ENCODE measurements at regions not wholly inside any gene's neighbourhood (a gene's known extent, or its start where the extent isn't known, plus 50 kb on each side); places are given as distances from the start of the nearest gene placed in this dataset.
"Not testable (repeated sequence)": the region's sequence is repeated elsewhere in the genome, so short reads cannot be mapped to it uniquely, and the experiment has no call there.

DNA sequence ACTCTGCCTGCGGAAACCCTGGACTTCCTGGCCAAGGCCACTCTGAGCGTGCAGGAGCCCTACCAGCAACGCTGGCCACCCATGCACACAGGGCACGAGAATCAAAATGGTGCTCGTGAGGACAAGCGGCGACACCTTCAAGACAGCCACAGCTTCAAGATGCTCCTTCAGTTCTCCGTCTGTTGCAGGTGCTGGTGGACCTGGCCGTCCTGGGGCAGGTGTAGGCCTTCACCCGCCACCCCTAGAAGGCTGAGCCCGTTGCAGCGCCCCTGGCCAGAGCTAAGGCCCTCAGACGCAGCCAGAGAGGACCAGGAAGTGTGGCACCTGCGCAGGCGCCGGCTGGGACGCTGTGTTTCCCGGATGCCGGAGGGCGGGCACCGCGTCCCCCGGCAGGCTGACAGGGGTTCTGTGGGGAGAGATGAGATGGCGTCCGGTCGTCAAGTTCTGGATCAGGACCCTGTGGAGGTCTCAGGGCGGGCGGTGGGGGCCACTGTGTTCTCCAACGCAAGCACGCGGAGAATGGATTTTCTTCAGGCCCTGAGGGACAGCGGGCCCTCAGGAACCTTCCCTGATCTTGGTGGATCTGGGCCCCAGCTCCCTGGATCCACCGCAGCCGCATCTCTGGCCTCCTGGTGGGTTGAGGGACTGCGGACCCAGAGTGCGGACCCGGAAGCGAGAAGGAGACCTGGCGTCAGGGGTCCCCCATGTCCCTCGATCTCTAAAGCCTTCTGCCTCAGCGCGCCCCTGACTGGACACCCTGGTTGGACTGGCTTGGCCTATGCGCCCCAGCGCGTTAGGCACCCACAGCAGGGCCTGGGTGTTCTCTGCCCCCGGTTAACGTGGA is 1770.8 kb upstream of the CDH9 start:
- in situ Hi-C loops (cut with MboI; ENCODE audit: low pct_unique_long_range_greater_than_20kb, low sequenced_read_pairs, unreplicated experiment): no loop called here
- no peak for DNase-seq (ENCODE audit: low spot score)
- TF ChIP-seq, protein P1, sequence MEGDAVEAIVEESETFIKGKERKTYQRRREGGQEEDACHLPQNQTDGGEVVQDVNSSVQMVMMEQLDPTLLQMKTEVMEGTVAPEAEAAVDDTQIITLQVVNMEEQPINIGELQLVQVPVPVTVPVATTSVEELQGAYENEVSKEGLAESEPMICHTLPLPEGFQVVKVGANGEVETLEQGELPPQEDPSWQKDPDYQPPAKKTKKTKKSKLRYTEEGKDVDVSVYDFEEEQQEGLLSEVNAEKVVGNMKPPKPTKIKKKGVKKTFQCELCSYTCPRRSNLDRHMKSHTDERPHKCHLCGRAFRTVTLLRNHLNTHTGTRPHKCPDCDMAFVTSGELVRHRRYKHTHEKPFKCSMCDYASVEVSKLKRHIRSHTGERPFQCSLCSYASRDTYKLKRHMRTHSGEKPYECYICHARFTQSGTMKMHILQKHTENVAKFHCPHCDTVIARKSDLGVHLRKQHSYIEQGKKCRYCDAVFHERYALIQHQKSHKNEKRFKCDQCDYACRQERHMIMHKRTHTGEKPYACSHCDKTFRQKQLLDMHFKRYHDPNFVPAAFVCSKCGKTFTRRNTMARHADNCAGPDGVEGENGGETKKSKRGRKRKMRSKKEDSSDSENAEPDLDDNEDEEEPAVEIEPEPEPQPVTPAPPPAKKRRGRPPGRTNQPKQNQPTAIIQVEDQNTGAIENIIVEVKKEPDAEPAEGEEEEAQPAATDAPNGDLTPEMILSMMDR (IDR thresholded peaks at IDR 0.05; ENCODE audit: extremely low read depth, insufficient read depth, missing control alignments): no peak

DNA sequence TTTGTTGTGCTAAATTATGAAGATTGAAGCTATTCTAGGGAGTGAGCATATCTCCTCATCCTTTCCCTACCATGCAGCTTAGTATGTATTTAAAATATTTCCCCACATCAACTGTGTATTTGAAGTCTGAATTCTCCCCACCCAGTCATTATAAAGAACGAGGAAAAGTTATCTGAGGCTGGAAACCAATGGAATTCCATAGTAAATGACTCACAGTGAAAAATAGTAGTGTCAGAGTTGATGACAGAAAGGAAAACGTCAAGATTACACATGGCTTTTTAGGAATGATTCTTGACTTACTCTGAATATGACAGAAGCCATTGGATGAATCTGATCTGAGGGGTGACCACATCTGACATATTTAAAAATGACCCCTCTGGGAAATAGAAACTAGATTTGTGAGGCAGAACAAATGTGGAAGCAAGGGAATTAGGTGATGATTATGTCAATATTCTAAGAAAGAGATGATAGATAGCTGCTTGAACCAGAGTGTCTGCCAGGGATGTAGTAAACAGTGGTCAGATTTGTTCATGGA is 1768.9 kb upstream of the CDH9 start:
- TF ChIP-seq, protein P1 (IDR thresholded peaks at IDR 0.05; ENCODE audit: extremely low read depth, insufficient read depth, missing control alignments): no peak

DNA sequence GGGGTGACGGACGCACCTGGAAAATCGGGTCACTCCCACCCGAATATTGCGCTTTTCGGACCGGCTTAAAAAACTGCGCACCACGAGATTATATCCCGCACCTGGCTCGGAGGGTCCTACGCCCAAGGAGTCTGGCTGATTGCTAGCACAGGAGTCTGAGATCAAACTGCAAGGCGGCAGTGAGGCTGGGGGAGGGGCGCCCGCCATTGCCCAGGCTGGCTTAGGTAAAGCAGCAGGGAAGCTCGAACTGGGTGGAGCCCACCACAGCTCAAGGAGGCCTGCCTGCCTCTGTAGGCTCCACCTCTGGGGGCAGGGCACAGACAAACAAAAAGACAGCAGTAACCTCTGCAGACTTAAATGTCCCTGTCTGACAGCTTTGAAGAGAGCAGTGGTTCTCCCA is 1760.6 kb upstream of the CDH9 start:
- DNase-seq (ENCODE audit: low spot score); in situ Hi-C loops (cut with MboI; ENCODE audit: low pct_unique_long_range_greater_than_20kb, low sequenced_read_pairs, unreplicated experiment): not testable (repeated sequence)

More for the DNA sequence above, 1768.9 kb upstream of the CDH9 start:
- in situ Hi-C loops (cut with MboI; ENCODE audit: low pct_unique_long_range_greater_than_20kb, low sequenced_read_pairs, unreplicated experiment): no loop called here
- DNase-seq (ENCODE audit: low spot score): no peak

GRCh38 chr5:28788954-28789353 is 1750.6 kb upstream of the CDH9 start:
- TF ChIP-seq, protein P1 (IDR thresholded peaks at IDR 0.05; ENCODE audit: extremely low read depth, insufficient read depth, missing control alignments): no peak
- in situ Hi-C loops (cut with MboI; ENCODE audit: low pct_unique_long_range_greater_than_20kb, low sequenced_read_pairs, unreplicated experiment): no loop called here
- DNase-seq (ENCODE audit: low spot score): no peak

DNA sequence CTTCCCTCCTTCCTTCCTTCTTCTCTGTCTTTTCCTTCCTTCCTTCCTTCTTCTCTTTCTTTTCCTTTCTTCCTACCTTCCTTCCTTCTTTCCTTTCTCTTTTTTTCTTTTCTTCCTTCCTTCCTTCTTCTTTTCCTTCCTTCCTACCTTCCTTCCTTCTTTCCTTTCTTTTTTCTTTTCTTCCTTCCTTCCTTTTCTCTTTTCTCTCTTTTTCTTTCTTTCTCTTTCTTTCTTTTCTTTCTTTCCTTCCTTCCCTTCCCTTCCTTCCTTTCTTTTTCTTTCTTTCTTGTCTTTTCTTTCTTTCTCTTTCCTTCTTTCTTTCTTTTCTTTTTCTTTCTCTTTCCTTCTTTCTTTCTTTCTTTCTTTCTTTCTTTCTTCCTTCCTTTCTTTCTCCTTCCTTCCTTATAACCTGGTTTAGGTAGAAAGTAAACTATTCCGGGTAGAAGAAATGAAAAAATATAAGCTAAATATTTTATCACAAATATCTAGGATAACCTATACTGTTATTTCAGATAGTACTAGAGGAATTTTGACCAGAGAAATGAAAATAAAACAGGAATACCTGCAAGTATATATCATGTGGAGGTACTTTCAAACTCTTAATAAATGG is 1741.8 kb upstream of the CDH9 start:
- no peak for DNase-seq (ENCODE audit: low spot score)
- TF ChIP-seq, protein P1 (IDR thresholded peaks at IDR 0.05; ENCODE audit: extremely low read depth, insufficient read depth, missing control alignments): no peak
- in situ Hi-C loops (cut with MboI; ENCODE audit: low pct_unique_long_range_greater_than_20kb, low sequenced_read_pairs, unreplicated experiment): no loop called here

GRCh38 chr5:28779161-28779754 is 1740.9 kb upstream of the CDH9 start:
- in situ Hi-C loops (cut with MboI; ENCODE audit: low pct_unique_long_range_greater_than_20kb, low sequenced_read_pairs, unreplicated experiment): no loop called here

More at GRCh38 chr5:28779161-28779754, 1740.9 kb upstream of the CDH9 start:
- DNase-seq (ENCODE audit: low spot score): no peak
- TF ChIP-seq, protein P1 (IDR thresholded peaks at IDR 0.05; ENCODE audit: extremely low read depth, insufficient read depth, missing control alignments): no peak
